OCI-LY1 (cell line): ENCODE measurements at regions not wholly inside any gene's neighbourhood (a gene's known extent, or its start where the extent isn't known, plus 50 kb on each side); places are given as distances from the start of the nearest gene placed in this dataset.
"Not testable (repeated sequence)": the region's sequence is repeated elsewhere in the genome, so short reads cannot be mapped to it uniquely, and the experiment has no call there.

Experiments
- EZH2 ChIP-seq: fragments of 200-600 bp; sonication (generic), shearing (Covaris generic); IDR thresholded peaks from 2 replicates; pipeline ENCODE4 v1.8.0; 2017; ENCODE audit warnings: borderline replicate concordance, mixed run types, mild to moderate bottlenecking, antibody characterized with exemption, low read length, moderate library complexity, mixed read lengths
- TF ChIP-seq, protein P1 (sequence below): fragments of 200-600 bp; sonication (generic), shearing (Covaris generic); IDR thresholded peaks from 2 replicates; pipeline ENCODE4 v1.5.1; 2017; ENCODE audit warnings: mild to moderate bottlenecking, antibody characterized with exemption, low read length, moderate library complexity, mixed read lengths

DNA sequence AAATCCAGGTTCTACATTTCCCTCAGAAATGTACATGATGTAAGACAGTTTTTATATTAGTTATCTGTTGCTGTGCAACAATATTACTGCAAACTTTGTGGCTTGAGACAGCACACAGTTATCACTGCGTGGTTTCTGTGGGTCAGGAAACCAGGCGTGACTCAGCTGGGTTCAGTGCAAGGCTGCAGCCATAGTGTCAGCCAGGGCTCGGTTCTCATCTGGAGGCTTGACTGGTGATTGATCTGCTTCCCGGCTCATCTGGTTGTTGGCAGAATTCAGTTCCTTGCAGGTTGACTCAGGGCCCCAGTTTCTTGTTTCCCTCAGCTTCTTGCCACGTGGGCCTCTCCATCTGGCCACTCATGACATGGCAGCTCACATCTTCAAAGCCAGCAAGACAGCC is 146.8 kb upstream of the ROPN1B start:
- TF ChIP-seq, protein P1, sequence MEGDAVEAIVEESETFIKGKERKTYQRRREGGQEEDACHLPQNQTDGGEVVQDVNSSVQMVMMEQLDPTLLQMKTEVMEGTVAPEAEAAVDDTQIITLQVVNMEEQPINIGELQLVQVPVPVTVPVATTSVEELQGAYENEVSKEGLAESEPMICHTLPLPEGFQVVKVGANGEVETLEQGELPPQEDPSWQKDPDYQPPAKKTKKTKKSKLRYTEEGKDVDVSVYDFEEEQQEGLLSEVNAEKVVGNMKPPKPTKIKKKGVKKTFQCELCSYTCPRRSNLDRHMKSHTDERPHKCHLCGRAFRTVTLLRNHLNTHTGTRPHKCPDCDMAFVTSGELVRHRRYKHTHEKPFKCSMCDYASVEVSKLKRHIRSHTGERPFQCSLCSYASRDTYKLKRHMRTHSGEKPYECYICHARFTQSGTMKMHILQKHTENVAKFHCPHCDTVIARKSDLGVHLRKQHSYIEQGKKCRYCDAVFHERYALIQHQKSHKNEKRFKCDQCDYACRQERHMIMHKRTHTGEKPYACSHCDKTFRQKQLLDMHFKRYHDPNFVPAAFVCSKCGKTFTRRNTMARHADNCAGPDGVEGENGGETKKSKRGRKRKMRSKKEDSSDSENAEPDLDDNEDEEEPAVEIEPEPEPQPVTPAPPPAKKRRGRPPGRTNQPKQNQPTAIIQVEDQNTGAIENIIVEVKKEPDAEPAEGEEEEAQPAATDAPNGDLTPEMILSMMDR, result not testable (repeated sequence)
- not testable (repeated sequence) for TF ChIP-seq EZH2
